Endothelial cell (in vitro differentiated cells): ENCODE measurements at regions not wholly inside any gene's neighbourhood (a gene's known extent, or its start where the extent isn't known, plus 50 kb on each side); places are given as distances from the start of the nearest gene placed in this dataset.

Source experiments
- DNase-seq: peaks from one replicate; pipeline ENCODE4 v3.0.0; 2021; ENCODE audit warnings: low spot score
- H3K27ac Mint-ChIP-seq: one replicate; pipeline ENCODE4 v1.8.0; 2021; ENCODE audit warnings: mixed read lengths, inconsistent platforms; ENCODE audit not compliant: unreplicated experiment
- H3K27me3 Mint-ChIP-seq: one replicate; pipeline ENCODE4 v1.8.0; 2021; ENCODE audit warnings: mild to moderate bottlenecking, moderate library complexity, mixed read lengths, inconsistent platforms; ENCODE audit not compliant: unreplicated experiment
- H3K36me3 Mint-ChIP-seq: one replicate; pipeline ENCODE4 v1.8.0; 2021; ENCODE audit warnings: mild to moderate bottlenecking, low read depth, mixed read lengths, inconsistent platforms; ENCODE audit not compliant: unreplicated experiment
- H3K4me1 Mint-ChIP-seq: one replicate; pipeline ENCODE4 v1.8.0; 2021; ENCODE audit warnings: mild to moderate bottlenecking, mixed read lengths, inconsistent platforms; ENCODE audit not compliant: unreplicated experiment
- H3K4me3 Mint-ChIP-seq: one replicate; pipeline ENCODE4 v1.8.0; 2021; ENCODE audit warnings: mild to moderate bottlenecking, mixed read lengths, inconsistent platforms; ENCODE audit not compliant: unreplicated experiment
- H3K9me3 Mint-ChIP-seq: one replicate; pipeline ENCODE4 v1.8.0; 2021; ENCODE audit warnings: mixed read lengths, inconsistent platforms; ENCODE audit not compliant: unreplicated experiment
- TF ChIP-seq, protein P1 (sequence below): fragments of 200-600 bp; sonication (generic); IDR thresholded peaks from one replicate; pipeline ENCODE4 v1.5.0; 2021; ENCODE audit warnings: antibody characterized with exemption; ENCODE audit not compliant: unreplicated experiment

DNA sequence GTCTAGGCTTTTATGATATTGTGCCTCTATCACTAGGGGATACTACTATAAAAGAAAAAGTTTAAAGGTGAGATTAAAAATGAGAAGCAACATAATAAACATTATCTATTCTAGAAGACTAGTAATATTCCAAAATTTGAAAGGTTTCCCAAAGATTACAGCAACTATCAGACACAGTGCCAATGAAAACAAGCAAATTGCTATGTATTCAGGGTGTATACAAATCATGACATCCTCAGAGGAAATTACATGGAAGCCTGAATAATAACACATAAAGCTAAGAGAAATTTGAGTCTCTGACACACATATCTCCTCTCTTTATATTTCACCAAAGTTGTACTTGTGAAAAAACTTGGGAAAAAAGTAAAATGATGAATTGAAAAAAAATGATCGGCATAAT lies 327.0 kb downstream of the SEC23A start:
- no peak overlapping the region for H3K27ac Mint-ChIP-seq
- no peaks in the 10 kb centered on the region for H3K4me1 Mint-ChIP-seq
- no peaks in the 10 kb centered on the region for H3K36me3 Mint-ChIP-seq
- H3K27me3 Mint-ChIP-seq, result no peaks in the 10 kb centered on the region
- no peak overlapping the region for H3K4me3 Mint-ChIP-seq
- TF ChIP-seq, protein P1, sequence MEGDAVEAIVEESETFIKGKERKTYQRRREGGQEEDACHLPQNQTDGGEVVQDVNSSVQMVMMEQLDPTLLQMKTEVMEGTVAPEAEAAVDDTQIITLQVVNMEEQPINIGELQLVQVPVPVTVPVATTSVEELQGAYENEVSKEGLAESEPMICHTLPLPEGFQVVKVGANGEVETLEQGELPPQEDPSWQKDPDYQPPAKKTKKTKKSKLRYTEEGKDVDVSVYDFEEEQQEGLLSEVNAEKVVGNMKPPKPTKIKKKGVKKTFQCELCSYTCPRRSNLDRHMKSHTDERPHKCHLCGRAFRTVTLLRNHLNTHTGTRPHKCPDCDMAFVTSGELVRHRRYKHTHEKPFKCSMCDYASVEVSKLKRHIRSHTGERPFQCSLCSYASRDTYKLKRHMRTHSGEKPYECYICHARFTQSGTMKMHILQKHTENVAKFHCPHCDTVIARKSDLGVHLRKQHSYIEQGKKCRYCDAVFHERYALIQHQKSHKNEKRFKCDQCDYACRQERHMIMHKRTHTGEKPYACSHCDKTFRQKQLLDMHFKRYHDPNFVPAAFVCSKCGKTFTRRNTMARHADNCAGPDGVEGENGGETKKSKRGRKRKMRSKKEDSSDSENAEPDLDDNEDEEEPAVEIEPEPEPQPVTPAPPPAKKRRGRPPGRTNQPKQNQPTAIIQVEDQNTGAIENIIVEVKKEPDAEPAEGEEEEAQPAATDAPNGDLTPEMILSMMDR, result no peak
- H3K9me3 Mint-ChIP-seq, result no peaks in the 10 kb centered on the region
- DNase-seq, result no peak

DNA sequence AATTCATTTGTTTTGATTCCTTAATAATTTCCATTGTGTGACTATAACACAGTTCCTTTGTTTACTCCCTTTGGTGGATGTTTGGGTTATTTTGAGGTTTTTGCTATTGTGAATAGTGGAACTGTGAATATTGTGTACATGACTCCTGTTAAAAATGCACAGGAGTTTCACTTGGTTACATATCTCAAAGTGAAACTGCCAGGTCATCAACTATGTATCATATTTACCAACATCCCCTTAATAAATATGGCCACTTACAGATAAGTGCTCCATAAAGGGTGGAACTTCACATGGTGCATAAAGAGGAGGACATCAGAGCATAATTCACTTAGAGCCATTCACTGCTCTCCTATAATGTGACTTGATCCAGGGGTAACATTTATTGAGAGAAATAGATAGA lies 328.9 kb downstream of the SEC23A start:
- no peaks in the 10 kb centered on the region for H3K9me3 Mint-ChIP-seq
- TF ChIP-seq, protein P1, result no peak
- no peaks in the 10 kb centered on the region for H3K27me3 Mint-ChIP-seq

DNA sequence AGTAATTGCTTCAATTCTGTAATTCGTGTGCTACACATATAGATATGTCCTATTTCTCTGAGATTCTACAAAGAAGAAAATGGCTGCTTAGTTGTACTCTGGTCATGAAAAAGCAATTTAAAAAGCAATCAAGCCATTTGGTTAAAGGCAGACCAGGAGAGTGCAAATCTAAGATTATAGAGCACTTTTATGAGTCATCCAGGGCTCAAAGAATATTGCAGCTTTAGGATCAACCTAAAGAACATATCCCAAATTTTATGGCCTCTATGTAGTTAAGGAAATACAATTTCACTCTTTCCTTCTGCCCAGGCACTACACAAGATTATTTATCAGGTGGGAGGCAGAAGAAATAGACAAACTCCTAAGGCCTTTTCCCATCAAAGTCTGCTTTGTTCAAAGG lies 332.8 kb downstream of the SEC23A start:
- Mint-ChIP-seq H3K9me3 (no peaks in the 10 kb centered on the region), H3K4me3 (no peak overlapping the region), H3K27ac (no peak overlapping the region), H3K36me3 (no peaks in the 10 kb centered on the region), H3K4me1 (no peaks in the 10 kb centered on the region), H3K27me3 (no peaks in the 10 kb centered on the region)
- TF ChIP-seq, protein P1, result no peak
- no peak for DNase-seq

More for the DNA sequence above, 328.9 kb downstream of the SEC23A start:
- Mint-ChIP-seq H3K27ac (no peak overlapping the region), H3K4me3 (no peak overlapping the region), H3K4me1 (no peaks in the 10 kb centered on the region), H3K36me3 (no peaks in the 10 kb centered on the region)
- DNase-seq, result no peak

DNA sequence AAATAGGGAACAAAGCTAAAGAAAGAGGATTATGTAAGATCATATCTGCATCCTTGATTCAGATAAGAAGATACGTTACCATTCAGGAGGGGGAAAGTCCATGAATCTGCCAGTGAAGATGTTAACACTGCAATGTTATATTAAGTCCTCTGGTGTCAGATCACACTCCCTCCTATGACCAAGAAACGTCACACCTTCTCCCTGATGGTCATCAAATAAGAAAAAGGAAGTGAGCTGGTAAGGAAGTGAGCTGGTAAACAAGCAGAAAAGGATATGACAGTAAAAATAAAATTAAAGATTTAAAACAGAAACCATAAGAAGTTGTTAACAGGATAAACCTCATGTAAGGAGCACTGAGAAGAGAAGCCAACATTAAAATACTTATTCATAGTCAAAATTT lies 340.2 kb downstream of the SEC23A start:
- TF ChIP-seq, protein P1, result no peak
- Mint-ChIP-seq H3K36me3 (no peaks in the 10 kb centered on the region), H3K9me3 (no peaks in the 10 kb centered on the region), H3K27ac (no peak overlapping the region), H3K27me3 (no peaks in the 10 kb centered on the region), H3K4me3 (no peak overlapping the region), H3K4me1 (no peaks in the 10 kb centered on the region)
- DNase-seq, result no peak

DNA sequence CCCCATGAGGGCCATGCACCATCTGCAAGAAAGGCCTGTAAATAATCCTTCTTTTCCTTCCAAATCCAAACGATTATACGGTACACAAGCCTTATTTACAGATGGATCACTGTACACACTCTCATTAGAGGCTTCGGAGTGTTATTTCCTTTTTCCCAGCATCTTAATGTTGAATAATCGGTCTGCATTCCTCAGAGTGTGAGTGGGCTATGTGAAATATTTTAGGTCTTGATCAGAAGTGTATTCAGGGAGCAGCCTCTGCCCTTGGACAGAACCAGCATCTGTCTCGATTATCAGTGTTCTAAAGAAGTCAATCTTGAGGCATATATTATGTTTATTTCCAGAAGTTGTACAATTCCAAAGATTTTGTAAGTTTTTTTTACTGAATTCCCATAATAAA lies 340.6 kb downstream of the SEC23A start:
- TF ChIP-seq, protein P1, result no peak
- no peaks in the 10 kb centered on the region for H3K4me1 Mint-ChIP-seq
- H3K9me3 Mint-ChIP-seq, result no peaks in the 10 kb centered on the region
- H3K27ac Mint-ChIP-seq, result no peak overlapping the region
- H3K4me3 Mint-ChIP-seq, result no peak overlapping the region
- H3K27me3 Mint-ChIP-seq, result no peaks in the 10 kb centered on the region
- H3K36me3 Mint-ChIP-seq, result no peaks in the 10 kb centered on the region
- no peak for DNase-seq
